ENCODE measurements at regions not wholly inside any gene's neighbourhood (a gene's known extent, or its start where the extent isn't known, plus 50 kb on each side); places are given as distances from the start of the nearest gene placed in this dataset.
"Not testable (repeated sequence)": the region's sequence is repeated elsewhere in the genome, so short reads cannot be mapped to it uniquely, and the experiment has no call there.

DNA sequence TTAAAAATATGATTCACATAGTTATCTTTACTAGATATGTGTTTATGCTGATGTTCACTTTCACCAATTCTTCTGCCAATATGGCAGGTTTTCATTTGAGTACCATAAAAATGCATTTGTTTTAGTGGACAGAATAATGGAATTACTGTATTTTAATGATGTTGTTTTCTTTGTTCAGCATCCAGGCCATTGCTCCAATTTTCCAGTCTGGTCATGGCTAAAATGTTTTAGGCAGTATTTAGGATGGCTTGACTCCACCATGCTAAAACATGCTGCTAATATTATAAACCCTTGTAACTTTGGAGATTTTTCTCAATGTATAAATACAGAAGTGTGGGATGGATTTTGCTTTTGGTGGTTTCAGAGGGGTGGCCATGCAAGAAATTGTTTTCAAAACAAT is 273.0 kb upstream of the RPS23 start:
- DNase-seq (ENCODE audit: low spot score): no peak

GRCh38 chr5:82549263-82549662 is 271.1 kb upstream of the RPS23 start:
- DNase-seq (ENCODE audit: low spot score): no peak

DNA sequence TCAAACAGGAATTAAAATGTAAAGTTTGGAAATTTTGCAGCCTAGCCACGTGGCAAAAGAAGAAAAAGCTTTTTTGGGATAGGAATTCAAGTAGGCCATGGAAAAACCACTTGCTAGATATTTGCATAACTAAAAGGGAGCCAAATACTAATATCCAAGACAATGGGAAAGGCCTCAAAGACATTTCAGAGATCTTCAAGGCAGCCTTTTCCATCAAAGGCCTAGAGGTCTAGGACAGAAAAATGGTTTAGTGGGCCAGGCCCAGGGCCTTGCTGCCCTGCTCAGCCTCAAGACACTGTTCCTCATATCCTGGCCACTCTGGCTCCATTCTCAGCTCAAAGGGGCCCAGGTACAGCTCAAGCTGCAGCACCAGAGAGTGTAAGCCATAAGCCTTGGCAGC is 265.9 kb upstream of the RPS23 start:
- no peak for DNase-seq (ENCODE audit: low spot score)

DNA sequence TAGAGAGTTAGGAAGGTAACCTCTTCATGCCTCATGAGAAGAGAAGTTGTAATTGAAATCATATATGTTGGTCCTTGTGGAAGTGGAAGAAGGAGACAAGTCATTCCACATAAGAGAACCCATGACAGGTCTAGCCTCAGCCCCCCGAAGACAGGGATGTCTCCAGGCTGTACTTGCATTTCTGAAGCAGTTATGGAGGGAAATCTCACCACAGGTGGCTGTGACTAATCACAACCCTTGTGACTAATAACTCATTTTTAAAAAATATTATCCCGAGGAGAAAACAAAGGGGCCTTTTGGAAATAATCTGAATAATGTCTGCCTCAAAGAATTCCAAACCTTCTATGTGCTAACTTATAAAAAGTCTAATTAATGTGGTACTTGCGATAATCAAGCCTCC is 262.1 kb upstream of the RPS23 start:
- no peak for DNase-seq (ENCODE audit: low spot score)

GRCh38 chr5:82538339-82539034 is 260.3 kb upstream of the RPS23 start:
- DNase-seq (ENCODE audit: low spot score): no peak

DNA sequence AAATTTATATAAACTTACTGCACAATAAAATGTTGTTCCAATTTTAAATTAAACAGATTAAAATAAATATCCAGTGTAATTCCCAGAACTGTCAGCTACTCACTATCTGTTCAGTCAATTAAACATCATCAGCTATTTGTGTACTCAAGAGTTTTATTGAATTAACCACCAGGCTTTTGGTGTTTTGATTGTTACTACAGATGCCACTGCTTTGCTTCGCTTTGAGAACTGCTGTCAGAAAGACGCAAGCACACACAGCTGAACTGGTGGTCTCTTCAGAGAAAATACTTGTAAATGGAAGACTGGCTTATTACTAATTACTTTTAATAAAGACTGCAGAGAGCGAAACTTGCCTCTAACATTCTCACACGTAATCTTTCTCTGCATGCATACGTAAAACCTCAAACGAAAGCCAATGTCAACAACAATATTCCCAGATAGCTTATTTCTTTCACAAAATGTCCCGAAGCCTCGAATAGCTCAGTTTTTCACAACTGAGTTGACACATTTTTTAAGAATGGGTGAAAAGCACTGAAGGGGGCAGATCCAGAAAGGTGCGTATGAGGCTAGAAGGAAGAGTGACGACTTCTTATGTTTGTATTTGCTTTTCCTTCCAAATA is 259.6 kb upstream of the RPS23 start:
- DNase-seq (ENCODE audit: low spot score): no peak

- DNase-seq (ENCODE audit: low spot score): no peak
These were observed 256.8 kb upstream of the RPS23 start for GRCh38 chr5:82534986-82535385.

- DNase-seq (ENCODE audit: low spot score): not testable (repeated sequence)
These were observed 253.9 kb upstream of the RPS23 start for GRCh38 chr5:82532075-82532474.

DNA sequence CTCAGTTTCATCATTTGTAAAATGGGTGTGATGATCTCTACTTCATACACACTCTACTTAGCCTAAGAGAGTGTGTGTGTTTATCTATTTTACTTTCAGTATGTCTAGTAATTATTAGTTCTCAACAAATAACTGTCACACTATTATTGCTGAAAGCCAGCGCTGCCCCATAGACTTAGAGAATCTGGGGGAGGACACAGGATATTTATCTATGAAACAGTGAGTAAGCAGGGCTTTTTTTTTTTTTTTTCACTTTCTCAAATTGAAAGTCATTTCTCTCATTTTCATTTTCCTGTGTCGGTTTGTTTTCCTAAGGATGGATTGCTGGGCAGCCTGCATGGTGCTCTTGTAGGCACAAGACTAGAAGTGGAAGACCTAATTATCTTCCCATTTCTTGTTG is 248.4 kb upstream of the RPS23 start:
- no peak for DNase-seq (ENCODE audit: low spot score)

DNA sequence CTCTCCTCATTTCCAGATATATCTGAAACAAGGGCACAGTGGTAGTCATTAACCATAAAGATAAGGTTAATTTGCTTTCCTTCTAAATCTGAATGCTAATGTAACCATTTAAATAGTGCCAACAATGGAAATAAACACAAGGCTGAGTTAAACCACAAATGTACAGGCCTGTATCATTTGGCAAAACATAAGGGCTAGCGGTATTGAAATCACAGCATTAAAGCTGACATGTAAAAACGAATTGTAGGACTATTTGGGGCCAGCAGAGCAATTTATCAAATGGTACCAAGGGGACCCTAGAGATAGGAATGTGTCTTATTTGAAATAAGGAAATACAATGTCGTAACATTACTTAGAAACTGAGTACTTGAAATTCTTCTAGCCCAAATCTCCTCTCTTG is 247.5 kb upstream of the RPS23 start:
- DNase-seq (ENCODE audit: low spot score): no peak

- no peak for DNase-seq (ENCODE audit: low spot score)
These were observed 245.5 kb upstream of the RPS23 start for GRCh38 chr5:82523633-82524032.

DNA sequence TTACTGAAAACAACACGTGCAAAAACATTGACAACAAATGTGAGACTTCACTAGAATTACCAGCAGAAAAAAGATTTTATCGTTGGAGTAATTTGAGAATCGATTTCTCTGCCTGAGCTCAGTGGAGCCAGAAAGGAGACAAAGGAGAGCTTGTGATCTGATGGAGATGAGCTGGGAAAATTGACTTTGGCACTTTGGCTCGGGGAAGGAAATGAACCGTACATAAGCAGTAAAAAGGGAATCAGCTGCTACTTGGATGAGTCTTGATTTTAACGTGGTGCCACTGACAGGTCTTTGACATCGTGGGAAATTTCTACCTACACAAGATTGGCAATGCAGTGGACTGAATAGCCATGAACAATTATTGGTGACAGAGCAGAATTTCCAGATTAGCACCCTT is 244.7 kb upstream of the RPS23 start:
- DNase-seq (ENCODE audit: low spot score): no peak

GRCh38 chr5:82521431-82522051 is 243.4 kb upstream of the RPS23 start:
- DNase-seq (ENCODE audit: low spot score): no peak

GRCh38 chr5:82519558-82519957 is 241.4 kb upstream of the RPS23 start:
- no peak for DNase-seq (ENCODE audit: low spot score)

DNA sequence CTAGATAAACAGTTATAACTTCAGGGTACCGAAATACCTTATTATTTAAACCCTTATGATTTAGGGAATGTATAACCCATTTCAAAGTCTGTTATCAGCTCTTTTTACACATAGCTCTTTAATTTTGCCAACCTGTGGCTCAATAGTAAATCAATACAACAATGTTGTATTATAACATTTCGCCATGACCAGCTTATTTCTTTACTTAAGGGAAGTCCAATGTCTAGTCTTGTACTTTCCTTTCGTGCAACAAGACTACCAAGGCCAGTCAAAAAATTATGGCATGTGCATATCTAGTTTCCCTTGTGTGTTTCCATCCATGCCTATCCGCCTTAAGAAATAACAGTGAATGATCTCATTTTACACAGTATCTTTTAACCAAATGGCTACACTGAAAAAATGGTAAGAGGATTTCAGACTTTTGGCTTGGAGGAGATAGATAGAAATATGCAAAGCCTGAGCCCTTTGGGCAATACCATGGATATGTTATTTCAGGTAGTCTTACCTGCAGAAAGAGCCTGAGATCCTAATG is 239.5 kb upstream of the RPS23 start:
- DNase-seq (ENCODE audit: low spot score): no peak

DNA sequence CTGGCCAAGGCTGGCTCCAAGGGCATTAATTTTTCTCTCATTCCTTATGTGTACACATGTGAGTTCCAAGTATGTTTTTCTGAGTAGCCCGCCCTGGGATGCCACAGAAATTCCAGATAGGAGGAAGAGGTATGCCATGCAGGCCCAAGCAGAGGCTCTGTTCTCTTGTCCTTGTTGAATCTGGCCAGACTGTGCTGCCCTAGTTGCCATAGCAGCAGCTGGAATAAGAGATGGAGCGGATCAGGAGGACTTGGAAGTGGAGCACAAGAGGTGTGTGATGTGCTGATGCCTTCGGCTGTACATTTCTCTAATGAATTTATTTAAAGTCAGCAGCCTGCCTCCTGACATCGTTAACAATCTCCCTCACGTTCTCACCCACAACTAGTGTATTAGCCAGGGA is 235.6 kb upstream of the RPS23 start:
- no peak for DNase-seq (ENCODE audit: low spot score)

GRCh38 chr5:82512025-82512424 is 233.9 kb upstream of the RPS23 start:
- no peak for DNase-seq (ENCODE audit: low spot score)

DNA sequence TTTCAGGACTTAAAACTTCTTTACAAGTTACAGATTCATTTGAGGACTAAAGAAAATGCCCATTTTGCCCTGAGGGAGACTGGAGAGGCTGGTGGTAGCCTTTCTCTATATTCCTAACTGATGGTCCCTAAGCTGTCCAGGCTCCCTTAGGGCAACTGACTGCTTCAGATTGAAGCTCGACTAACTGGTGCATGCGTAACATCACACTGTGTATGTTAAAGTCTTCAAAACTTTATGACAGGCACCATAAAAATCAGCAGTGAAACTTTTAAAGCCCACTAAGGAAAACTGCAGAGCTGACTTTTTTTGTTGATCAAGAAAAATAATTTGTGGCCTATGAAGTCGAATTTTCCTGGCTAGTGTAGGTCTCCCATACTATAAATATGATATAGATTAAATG is 233.0 kb upstream of the RPS23 start:
- DNase-seq (ENCODE audit: low spot score): no peak

DNA sequence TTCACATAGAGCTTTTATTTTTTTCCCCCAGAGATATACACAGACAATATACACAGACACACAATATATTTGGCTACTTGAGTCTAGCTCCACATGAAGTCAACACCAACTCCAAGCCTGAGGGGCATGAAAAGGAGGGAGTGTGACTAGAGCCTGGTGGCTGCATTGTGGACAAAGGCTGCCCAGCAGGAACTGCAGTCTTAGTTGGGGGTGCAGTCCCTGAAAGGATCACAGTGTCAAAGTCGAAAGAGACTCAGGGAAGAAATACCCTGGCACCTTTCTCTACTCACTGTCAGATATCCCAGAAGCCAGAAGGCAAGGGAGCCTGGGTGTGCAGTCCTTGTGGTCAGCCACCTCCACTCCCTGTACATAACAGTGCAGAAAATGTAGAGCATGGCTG is 231.6 kb upstream of the RPS23 start:
- DNase-seq (ENCODE audit: low spot score): no peak

DNA sequence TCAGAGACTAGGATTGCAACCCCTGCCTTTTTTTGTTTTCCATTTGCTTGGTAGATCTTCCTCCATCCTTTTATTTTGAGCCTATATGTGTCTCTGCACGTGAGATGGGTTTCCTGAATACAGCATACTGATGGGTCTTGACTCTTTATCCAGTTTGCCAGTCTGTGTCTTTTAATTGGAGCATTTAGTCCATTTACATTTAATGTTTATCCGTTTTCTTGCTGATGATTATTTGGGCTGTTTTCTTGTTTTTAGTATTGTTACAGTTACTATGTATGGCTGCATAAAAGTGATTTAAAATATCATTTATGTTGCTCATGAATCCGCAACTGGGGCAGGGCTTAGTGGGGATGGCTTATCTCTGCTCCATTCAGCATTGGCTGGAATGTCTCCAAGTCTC is 228.2 kb upstream of the RPS23 start:
- not testable (repeated sequence) for DNase-seq (ENCODE audit: low spot score)

- no peak for DNase-seq (ENCODE audit: low spot score)
These were observed 221.6 kb upstream of the RPS23 start for GRCh38 chr5:82499725-82500244.

GRCh38 chr5:82497242-82497641 is 219.1 kb upstream of the RPS23 start:
- no peak for DNase-seq (ENCODE audit: low spot score)

GRCh38 chr5:82494942-82495341 is 216.8 kb upstream of the RPS23 start:
- no peak for DNase-seq (ENCODE audit: low spot score)

Measured in Ammon's horn (tissue), 1 donor.